Omental fat pad (tissue), 3 donors: ENCODE measurements at regions not wholly inside any gene's neighbourhood (a gene's known extent, or its start where the extent isn't known, plus 50 kb on each side); places are given as distances from the start of the nearest gene placed in this dataset.

Experiments used
- ATAC-seq: fragments of 150-250 bp; one replicate; pipeline ENCODE4 v1.9.1; 2016; ENCODE audit warnings: mild to moderate bottlenecking, moderate library complexity; ENCODE audit not compliant: low FRiP score
- DNase-seq: peaks from one replicate; pipeline ENCODE4 v3.0.0-alpha.2; 2019; ENCODE audit warnings: low spot score
- TF ChIP-seq, protein P1 (sequence below), 3 donors: fragments of 450-650 bp; IDR thresholded peaks; one replicate each; pipeline ENCODE4 v1.5.1; 2016 to 2017; ENCODE audit warnings: antibody characterized with exemption in 3 of 3, mild to moderate bottlenecking in 3 of 3, moderate library complexity in 2 of 3

GRCh38 chr16:86669285-86669805 is 91.0 kb downstream of the FOXL1 start:
- no peak for ATAC-seq
- TF ChIP-seq, protein P1, sequence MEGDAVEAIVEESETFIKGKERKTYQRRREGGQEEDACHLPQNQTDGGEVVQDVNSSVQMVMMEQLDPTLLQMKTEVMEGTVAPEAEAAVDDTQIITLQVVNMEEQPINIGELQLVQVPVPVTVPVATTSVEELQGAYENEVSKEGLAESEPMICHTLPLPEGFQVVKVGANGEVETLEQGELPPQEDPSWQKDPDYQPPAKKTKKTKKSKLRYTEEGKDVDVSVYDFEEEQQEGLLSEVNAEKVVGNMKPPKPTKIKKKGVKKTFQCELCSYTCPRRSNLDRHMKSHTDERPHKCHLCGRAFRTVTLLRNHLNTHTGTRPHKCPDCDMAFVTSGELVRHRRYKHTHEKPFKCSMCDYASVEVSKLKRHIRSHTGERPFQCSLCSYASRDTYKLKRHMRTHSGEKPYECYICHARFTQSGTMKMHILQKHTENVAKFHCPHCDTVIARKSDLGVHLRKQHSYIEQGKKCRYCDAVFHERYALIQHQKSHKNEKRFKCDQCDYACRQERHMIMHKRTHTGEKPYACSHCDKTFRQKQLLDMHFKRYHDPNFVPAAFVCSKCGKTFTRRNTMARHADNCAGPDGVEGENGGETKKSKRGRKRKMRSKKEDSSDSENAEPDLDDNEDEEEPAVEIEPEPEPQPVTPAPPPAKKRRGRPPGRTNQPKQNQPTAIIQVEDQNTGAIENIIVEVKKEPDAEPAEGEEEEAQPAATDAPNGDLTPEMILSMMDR (IDR thresholded peaks at IDR 0.05) = no peak
- no peak for DNase-seq

DNA sequence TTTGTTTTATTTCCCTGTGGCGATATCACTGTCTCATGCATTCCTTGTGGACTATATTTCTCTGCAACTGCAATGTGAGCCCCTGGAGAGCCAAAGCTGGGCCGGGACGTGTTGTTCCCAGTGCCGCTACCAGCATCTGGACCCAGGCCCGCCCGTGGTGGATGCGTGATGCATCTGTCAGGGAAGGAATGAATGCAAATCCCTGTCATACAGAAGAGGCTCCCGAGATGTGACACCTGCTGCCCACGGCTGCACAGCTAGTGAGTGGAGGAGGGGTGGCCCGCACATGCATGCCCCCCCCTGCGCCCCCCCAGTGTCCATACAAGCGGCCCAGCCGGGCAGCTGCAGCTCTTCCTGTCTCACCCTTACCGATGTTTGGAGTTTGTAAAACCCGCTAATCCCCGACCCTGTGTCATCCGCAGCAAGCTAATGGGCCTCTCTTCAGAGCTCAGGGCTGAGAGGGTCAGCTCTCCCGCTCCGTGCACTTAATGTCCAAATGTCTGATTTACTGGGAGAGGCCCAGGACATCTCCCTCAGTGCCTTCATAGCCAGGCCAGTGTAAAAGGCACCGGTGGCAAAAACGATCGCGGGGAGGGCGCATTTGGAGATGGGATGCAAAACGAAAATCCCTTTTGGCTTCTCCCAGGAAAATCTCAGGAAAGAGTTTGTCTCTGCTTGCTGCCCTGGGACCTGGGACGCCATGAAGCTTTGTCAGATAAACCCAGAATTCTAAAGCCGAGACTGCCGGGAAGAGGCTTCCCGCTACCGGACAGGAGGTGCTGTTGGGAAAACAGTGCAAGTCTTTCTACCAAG is 91.8 kb downstream of the FOXL1 start:
- ATAC-seq (no peak), DNase-seq (no peak)
- TF ChIP-seq, protein P1 (IDR thresholded peaks at IDR 0.05) = no peak

GRCh38 chr16:86670750-86671234 is 92.4 kb downstream of the FOXL1 start:
- DNase-seq (no peak), ATAC-seq (no peak)
- TF ChIP-seq, protein P1 (IDR thresholded peaks at IDR 0.05) = no peak

DNA sequence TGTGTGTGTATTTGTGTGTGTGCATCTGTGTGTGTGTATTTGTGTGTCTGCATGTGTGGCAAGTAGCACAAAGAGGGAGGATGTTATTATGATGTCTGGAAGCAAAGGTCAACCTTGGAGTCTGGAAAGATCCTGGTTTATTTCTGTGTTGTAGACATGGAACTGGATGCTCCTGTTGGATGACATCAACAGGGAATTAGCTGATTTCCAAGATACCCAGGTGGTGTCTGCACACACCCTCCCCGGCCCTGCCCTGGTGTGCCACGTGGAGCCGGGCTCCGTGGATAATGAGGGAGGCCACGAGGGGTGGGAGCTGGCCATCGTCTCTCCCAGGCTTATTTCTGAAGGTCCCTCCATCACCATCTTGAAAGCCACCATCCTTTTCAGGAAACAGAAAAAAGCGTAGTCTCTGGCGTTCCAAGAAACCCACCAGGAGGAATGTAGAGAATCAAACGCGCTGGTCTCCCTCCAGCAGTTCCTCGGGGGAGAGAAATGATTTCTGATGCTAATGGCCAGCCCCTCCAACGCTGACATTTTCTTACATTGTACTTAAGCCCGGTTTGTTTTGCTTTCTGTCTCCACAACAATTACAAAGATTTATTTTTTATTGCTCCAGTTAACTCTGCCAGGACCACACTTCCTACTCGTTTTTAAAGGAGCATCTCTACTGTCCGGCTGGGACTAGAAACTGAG is 93.3 kb downstream of the FOXL1 start:
- no peak for ATAC-seq
- no peak for DNase-seq
- TF ChIP-seq, protein P1 (IDR thresholded peaks at IDR 0.05) = no peak

DNA sequence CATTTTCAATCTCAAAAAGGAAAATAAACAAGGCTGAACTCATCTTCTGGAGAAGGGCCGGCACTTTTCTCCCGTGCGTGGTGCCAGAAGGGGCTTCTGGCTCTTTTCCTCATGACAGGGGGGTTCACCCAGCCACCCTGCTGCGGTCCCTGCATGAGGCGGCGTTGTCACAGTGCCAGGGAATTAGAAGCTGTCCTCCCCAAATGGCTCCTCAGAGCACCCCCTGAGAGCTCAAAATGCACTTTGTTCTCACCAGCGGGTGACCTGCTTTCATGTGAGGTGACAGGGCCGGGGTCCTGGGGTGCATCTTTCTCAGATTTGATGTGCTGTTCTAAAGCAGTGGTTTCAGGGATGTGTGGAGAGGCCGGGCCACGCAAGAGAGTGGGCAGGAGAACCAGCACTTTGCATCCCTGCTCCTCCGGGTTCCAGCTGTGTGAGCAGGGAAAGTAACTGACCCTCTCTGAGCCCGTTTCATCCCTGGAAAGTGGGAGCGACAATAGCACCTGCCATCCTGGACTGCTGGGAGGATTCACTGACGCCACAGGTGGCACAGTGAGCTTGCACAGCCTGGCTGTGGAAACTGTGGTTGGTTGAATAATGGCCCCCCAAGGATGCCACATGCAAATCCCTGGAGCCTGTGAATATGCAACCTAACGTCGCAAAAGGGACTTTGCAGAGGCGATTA is 94.0 kb downstream of the FOXL1 start:
- no peak for ATAC-seq
- TF ChIP-seq, protein P1 (IDR thresholded peaks at IDR 0.05) = no peak
- no peak for DNase-seq

GRCh38 chr16:86673090-86673955 is 95.0 kb downstream of the FOXL1 start:
- TF ChIP-seq, protein P1 (IDR thresholded peaks at IDR 0.05) = no peak
- no peak for DNase-seq
- no peak for ATAC-seq
